ENCODE measurements at regions not wholly inside any gene's neighbourhood (a gene's known extent, or its start where the extent isn't known, plus 50 kb on each side); places are given as distances from the start of the nearest gene placed in this dataset.

GRCh38 chr3:87414271-87414670, 137.9 kb upstream of the POU1F1 start:
- no peak overlapping the region for H3K4ac ChIP-seq (ENCODE audit: low read depth, low read length)
- no peaks in the 10 kb centered on the region; the same call in 1 of the 2 replicates for H3K9me3 ChIP-seq (ENCODE audit: control insufficient read depth, insufficient read depth, low read length)
- H2BK5ac ChIP-seq (ENCODE audit: low read depth, low read length, poor library complexity, severe bottlenecking): no peak overlapping the region
- H3K4me2 ChIP-seq (ENCODE audit: low read depth, low read length): no peak overlapping the region
- no peak overlapping the region for H3K23ac ChIP-seq (ENCODE audit: low read depth, low read length)
- no TSS peak for BruUV-seq (replicated peaks)
- no peak overlapping the region for H2AFZ ChIP-seq (replicated peaks; ENCODE audit: low read length, poor library complexity)
- no peak overlapping the region for H3K4me3 ChIP-seq (ENCODE audit: insufficient read depth, low read depth, low read length)
- H3K36me3 ChIP-seq (ENCODE audit: control insufficient read depth, insufficient read depth, low read length): no peaks in the 10 kb centered on the region
- TF ChIP-seq RCOR1 (IDR thresholded peaks at IDR 0.05; ENCODE audit: insufficient replicate concordance, low read length) (no peak), FOS (IDR thresholded peaks at IDR 0.05; ENCODE audit: low read depth, low read length) (no peak), NFE2L2 (IDR thresholded peaks at IDR 0.05; ENCODE audit: low read depth, low read length) (no peak), BHLHE40 (IDR thresholded peaks at IDR 0.05; ENCODE audit: low read depth, low read length) (no peak), CTCF (conservative IDR thresholded peaks at IDR 0.05; ENCODE audit: low read depth, low read length) (no peak), ELK1 (IDR thresholded peaks at IDR 0.05; ENCODE audit: borderline replicate concordance, low read depth, low read length) (no peak), MAZ (IDR thresholded peaks at IDR 0.05; ENCODE audit: borderline replicate concordance, low read depth, low read length) (no peak), RFX5 (IDR thresholded peaks at IDR 0.05; ENCODE audit: low read depth, low read length) (no peak), CEBPB (IDR thresholded peaks at IDR 0.05; ENCODE audit: low read depth, low read length) (no peak), RAD21 (IDR thresholded peaks at IDR 0.05; ENCODE audit: low read length) (no peak)
- H3K27me3 ChIP-seq (ENCODE audit: control insufficient read depth, insufficient read depth, low read length): no peaks in the 10 kb centered on the region
- no peak overlapping the region for H4K5ac ChIP-seq (ENCODE audit: low read depth, low read length)
- H3K18ac ChIP-seq (ENCODE audit: low read depth, low read length): no peak overlapping the region
- no peaks in the 10 kb centered on the region for H3K79me1 ChIP-seq (ENCODE audit: low read depth in 1 of 2, low read length in 2 of 2)
- H3K56ac ChIP-seq (ENCODE audit: extremely low read depth, insufficient read depth, low read length): no peak overlapping the region
- H3K4me1 ChIP-seq (ENCODE audit: control insufficient read depth, insufficient read depth, low read length): no peaks in the 10 kb centered on the region
- in situ Hi-C loops (cut with MboI; ENCODE audit: low sequenced_read_pairs): no loop called here
- no peak overlapping the region for H3K14ac ChIP-seq (replicated peaks; ENCODE audit: low read depth, low read length)
- H3K9ac ChIP-seq (ENCODE audit: low read depth, low read length): no peak overlapping the region
- no CpG with 5 or more reads among the region's 1 CpG for WGBS, 2 experiments (ENCODE audit: extremely low coverage in 2 of 2, insufficient read length in 1 of 2)
- no peak overlapping the region for H2BK15ac ChIP-seq (ENCODE audit: low read depth, low read length)
- dilution Hi-C loops (cut with HindIII; ENCODE audit: low sequenced_read_pairs, unreplicated experiment): no loop called here
- ChIA-PET CTCF (no interaction called here), POLR2A (ENCODE audit: unreplicated experiment) (no interaction called here)
- no peak overlapping the region for H2BK120ac ChIP-seq (ENCODE audit: low read depth, low read length)
- intact Hi-C loops (cut with micrococcal nuclease): no loop called here
- H2BK20ac ChIP-seq (ENCODE audit: low read depth, low read length): no peak overlapping the region
- no peak overlapping the region for H4K91ac ChIP-seq (ENCODE audit: insufficient read depth, low read depth, low read length)
- no peak overlapping the region for H4K8ac ChIP-seq (ENCODE audit: low read depth in 2 of 2, low read length in 2 of 2)
- no peak for ATAC-seq (ENCODE audit: low read depth)
- no peak overlapping the region for H2AK9ac ChIP-seq (replicated peaks; ENCODE audit: low read depth, low read length, poor library complexity)
- no peak overlapping the region for H2AK5ac ChIP-seq (ENCODE audit: low read depth, low read length)
- H3K9me1 ChIP-seq (ENCODE audit: insufficient read depth, low read length): no peaks in the 10 kb centered on the region
- H4K20me1 ChIP-seq (ENCODE audit: insufficient read depth, low read length): no peaks in the 10 kb centered on the region
- DNase-seq: no peak
- H3K27ac ChIP-seq (ENCODE audit: insufficient read depth, low read length): no peak overlapping the region

All from IMR-90 (cell line).